Transverse colon (tissue), 4 donors: ENCODE measurements at regions not wholly inside any gene's neighbourhood (a gene's known extent, or its start where the extent isn't known, plus 50 kb on each side); places are given as distances from the start of the nearest gene placed in this dataset.

ENCODE experiments used
- DNase-seq: peaks from one replicate; pipeline ENCODE4 v3.0.0-alpha.2; 2019
- H3K27ac ChIP-seq, 4 donors: fragments of 200-600 bp; sonication (generic); 2 replicates each; pipeline ENCODE4 v1.5.1; 2016 to 2018; ENCODE audit warnings: inconsistent platforms in 4 of 4
- H3K27me3 ChIP-seq: fragments of 200-600 bp; sonication (generic); 2 replicates; pipeline ENCODE4 v1.5.1; 2017; ENCODE audit warnings: inconsistent platforms
- H3K36me3 ChIP-seq, 4 donors: fragments of 200-600 bp; sonication (generic); 2 replicates each; pipeline ENCODE4 v1.5.1; 2017 to 2019; ENCODE audit warnings: inconsistent platforms in 4 of 4
- H3K4me1 ChIP-seq, 4 donors: fragments of 200-600 bp; sonication (generic); 2 replicates each; pipeline ENCODE4 v1.5.1; 2017 to 2020; ENCODE audit warnings: inconsistent platforms in 4 of 4
- H3K4me3 ChIP-seq, 4 donors: fragments of 200-600 bp; sonication (generic); 1 replicate in 1 of 4; 2 replicates in 3 of 4; pipeline versions ENCODE4 v1.5.1 to v1.6.1; 2017 to 2019; ENCODE audit warnings: inconsistent platforms in 4 of 4
- H3K9me3 ChIP-seq, 2 donors: fragments of 200-600 bp; sonication (generic); 2 replicates each; pipeline ENCODE4 v1.5.1; 2017 to 2019; ENCODE audit warnings: inconsistent platforms in 2 of 2
- CTCF ChIP-seq, 5 experiments: fragments of 200-600 bp in 3 of 5; fragments of 450-650 bp in 2 of 5; sonication (generic) in 3 of 5; IDR thresholded peaks; 1 replicate in 2 of 5; 2 replicates in 3 of 5; pipeline ENCODE4 v1.5.1; 2016 to 2017; ENCODE audit warnings: antibody characterized with exemption in 5 of 5, inconsistent platforms in 3 of 5, mild to moderate bottlenecking in 2 of 5, moderate library complexity in 1 of 5
- EP300 ChIP-seq: sonication (generic); formaldehyde crosslinking; IDR thresholded peaks from one replicate; pipeline ENCODE4 v1.6.1; 2017; ENCODE audit warnings: antibody characterized with exemption, low read depth
- POLR2A ChIP-seq: fragments of 450-650 bp; IDR thresholded peaks from one replicate; pipeline ENCODE4 v1.6.1; 2016; ENCODE audit warnings: antibody characterized with exemption, mild to moderate bottlenecking, moderate library complexity
- POLR2AphosphoS5 ChIP-seq, 3 donors: sonication (generic); formaldehyde crosslinking; IDR thresholded peaks; one replicate each; pipeline ENCODE4 v1.6.1; 2016; ENCODE audit warnings: antibody characterized with exemption in 3 of 3
- WGBS, 2 donors: methylation state at CpG; one replicate each; pipeline ENCODE4 v1.1.5; 2018; ENCODE audit warnings: low coverage in 1 of 2; 5-methylcytosine and 5-hydroxymethylcytosine counted together
- in situ Hi-C, 4 donors: fragments of 200-750 bp; cut with MboI; loops; one replicate each; pipeline versions ENCODE4 v1.15.0 to v1.15.1; 2017; ENCODE audit warnings: low sequenced_read_pairs in 3 of 4, low pct_ligation_motif_present in 1 of 4, low pct_unique_long_range_greater_than_20kb in 1 of 4
- intact Hi-C: fragments of 100-400 bp; cut with DNase I; formaldehyde crosslinking; loops from one replicate; pipeline ENCODE4 v1.15.1; 2023; ENCODE audit warnings: low total_unique reads

DNA sequence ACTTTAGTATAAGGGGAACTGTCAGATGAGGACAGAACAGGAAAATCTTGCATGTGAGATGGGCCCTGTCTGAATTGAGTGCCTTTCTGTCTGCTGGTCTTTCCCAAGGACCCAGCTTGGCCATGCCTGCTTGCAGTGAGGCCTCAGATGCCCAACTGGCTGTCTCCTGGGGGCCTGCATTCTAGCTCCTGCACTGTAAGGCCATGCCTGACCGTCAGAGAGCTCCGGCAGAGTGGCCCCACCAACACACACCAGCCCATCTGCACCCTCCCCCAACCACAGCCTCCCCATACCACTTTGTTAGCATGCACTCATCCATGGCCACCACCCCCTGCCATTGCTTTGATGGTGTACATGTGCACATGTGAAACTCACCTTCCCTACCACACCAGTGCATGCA, 190.4 kb upstream of the RPRM start:
- H3K4me3 ChIP-seq: no peak overlapping the region
- in situ Hi-C loops: no loop called here
- no peaks in the 10 kb centered on the region for H3K9me3 ChIP-seq
- intact Hi-C loops: no loop called here
- no peaks in the 10 kb centered on the region for H3K4me1 ChIP-seq
- H3K27me3 ChIP-seq: no peaks in the 10 kb centered on the region
- no peak overlapping the region for H3K27ac ChIP-seq
- DNase-seq: no peak
- WGBS, 2 donors: 86% methylated on average over 2 of the region's 2 CpGs; no CpG with 5 or more reads in 1 of the 2 donors
- H3K36me3 ChIP-seq: no peaks in the 10 kb centered on the region
- TF ChIP-seq CTCF (IDR thresholded peaks at IDR 0.05) (no peak), POLR2A (no peak), EP300 (no peak), POLR2AphosphoS5 (IDR thresholded peaks at IDR 0.05) (no peak)

DNA sequence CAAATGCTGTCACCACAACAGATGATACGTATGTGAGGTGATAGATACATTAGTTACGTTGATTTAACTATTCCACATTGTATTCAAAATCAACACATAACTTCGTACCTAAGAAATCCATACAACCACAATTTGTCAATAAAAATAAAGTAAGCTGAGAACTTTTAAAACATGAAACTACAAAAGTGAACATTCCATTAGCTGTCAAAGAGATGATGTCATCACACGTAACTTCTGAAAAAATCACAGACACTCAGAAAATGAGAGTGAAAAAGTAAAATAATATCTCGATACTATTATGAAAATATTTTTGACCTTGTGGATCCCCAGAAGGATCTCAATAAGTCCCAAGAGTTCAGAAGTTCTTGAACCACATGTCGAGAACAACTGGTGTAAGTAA, 161.6 kb upstream of the GALNT13 start:
- H3K27ac ChIP-seq: no peak overlapping the region
- no peaks in the 10 kb centered on the region for H3K9me3 ChIP-seq
- DNase-seq: no peak
- TF ChIP-seq POLR2AphosphoS5 (IDR thresholded peaks at IDR 0.05) (no peak), CTCF (IDR thresholded peaks at IDR 0.05) (no peak), EP300 (no peak), POLR2A (no peak)
- intact Hi-C loops (no loop called here), in situ Hi-C loops (no loop called here)
- H3K27me3 ChIP-seq: no peaks in the 10 kb centered on the region
- no peaks in the 10 kb centered on the region for H3K4me1 ChIP-seq
- 86 to 88% methylated on average over 6 of the region's 6 CpGs for WGBS, 2 donors
- no peaks in the 10 kb centered on the region for H3K36me3 ChIP-seq
- H3K4me3 ChIP-seq: no peak overlapping the region

- intact Hi-C loops: no loop called here
- TF ChIP-seq EP300 (no peak), POLR2AphosphoS5 (IDR thresholded peaks at IDR 0.05) (no peak), POLR2A (no peak), CTCF (IDR thresholded peaks at IDR 0.05) (no peak)
Measured at GRCh38 chr2:153715218-153715850, 156.4 kb upstream of the GALNT13 start.

DNA sequence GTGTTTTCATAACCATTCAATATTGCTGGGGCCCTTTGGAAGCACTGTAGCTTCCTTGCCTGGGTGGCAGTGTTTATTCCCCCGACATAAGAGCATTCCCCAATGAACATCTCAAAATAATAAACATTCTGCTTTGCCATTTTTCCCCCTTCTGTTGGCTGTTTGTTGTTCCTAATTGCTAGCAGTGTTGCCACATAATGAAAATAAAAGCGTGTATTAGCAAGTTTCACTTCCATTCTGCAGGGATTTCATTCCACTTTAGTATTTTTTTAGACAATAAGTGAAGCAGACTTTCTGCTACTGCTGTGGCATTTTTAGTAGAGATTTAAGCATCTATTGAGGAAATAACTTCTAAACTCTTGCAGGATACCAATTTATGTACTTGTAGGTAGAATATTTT, 154.7 kb upstream of the GALNT13 start:
- no peaks in the 10 kb centered on the region for H3K9me3 ChIP-seq
- no peak overlapping the region for H3K4me3 ChIP-seq
- DNase-seq: no peak
- intact Hi-C loops: no loop called here
- no peaks in the 10 kb centered on the region for H3K27me3 ChIP-seq
- H3K4me1 ChIP-seq: no peaks in the 10 kb centered on the region
- in situ Hi-C loops: no loop called here
- no peak overlapping the region for H3K27ac ChIP-seq
- 58 to 82% methylated on average over 2 of the region's 2 CpGs for WGBS, 2 donors
- TF ChIP-seq POLR2AphosphoS5 (IDR thresholded peaks at IDR 0.05) (no peak), EP300 (no peak), POLR2A (no peak), CTCF (IDR thresholded peaks at IDR 0.05) (no peak)
- no peaks in the 10 kb centered on the region for H3K36me3 ChIP-seq

More at GRCh38 chr2:153715218-153715850, 156.4 kb upstream of the GALNT13 start:
- no peaks in the 10 kb centered on the region for H3K27me3 ChIP-seq
- H3K27ac ChIP-seq: no peak overlapping the region
- DNase-seq: no peak
- H3K4me1 ChIP-seq: no peaks in the 10 kb centered on the region
- no peak overlapping the region for H3K4me3 ChIP-seq
- no peaks in the 10 kb centered on the region for H3K36me3 ChIP-seq
- in situ Hi-C loops: no loop called here
- WGBS, 2 donors: 60% methylated on average over 2 of the region's 2 CpGs; no CpG with 5 or more reads in 1 of the 2 donors
- H3K9me3 ChIP-seq: no peaks in the 10 kb centered on the region
